GM18517 (cell line): ENCODE measurements at regions not wholly inside any gene's neighbourhood (a gene's known extent, or its start where the extent isn't known, plus 50 kb on each side); places are given as distances from the start of the nearest gene placed in this dataset.

Experiments
- ATAC-seq: cut with Tn5 transposase; IDR thresholded peaks from one replicate; pipeline ENCODE4 v1.9.1; 2021; ENCODE audit warnings: mild to moderate bottlenecking, moderate library complexity; ENCODE audit not compliant: unreplicated experiment

- no peak for ATAC-seq
Observed at GRCh38 chrX:22325096-22325495, 52.4 kb downstream of the CBLL2 start.

GRCh38 chrX:22329783-22330182 lies 57.1 kb downstream of the CBLL2 start:
- ATAC-seq, result no peak

GRCh38 chrX:22338740-22339139 lies 66.0 kb downstream of the CBLL2 start:
- ATAC-seq, result no peak

- ATAC-seq, result no peak
Observed at GRCh38 chrX:22339459-22339858, 66.7 kb downstream of the CBLL2 start.

- ATAC-seq, result no peak
Observed at GRCh38 chrX:22340022-22340616, 67.4 kb downstream of the CBLL2 start.

- ATAC-seq, result no peak
Observed at GRCh38 chrX:22343192-22343591, 70.5 kb downstream of the CBLL2 start.

- no peak for ATAC-seq
Observed at GRCh38 chrX:22345884-22346283, 73.2 kb downstream of the CBLL2 start.

- no peak for ATAC-seq
Observed at GRCh38 chrX:22347491-22347890, 74.8 kb downstream of the CBLL2 start.

- no peak for ATAC-seq
Observed at GRCh38 chrX:22349116-22349515, 76.4 kb downstream of the CBLL2 start.

- no peak for ATAC-seq
Observed at GRCh38 chrX:22351076-22351475, 78.4 kb downstream of the CBLL2 start.

GRCh38 chrX:22351966-22352365 lies 79.3 kb downstream of the CBLL2 start:
- no peak for ATAC-seq

- no peak for ATAC-seq
Observed at GRCh38 chrX:22357621-22358020, 84.9 kb downstream of the CBLL2 start.

GRCh38 chrX:22360129-22360528 lies 87.4 kb downstream of the CBLL2 start:
- no peak for ATAC-seq

GRCh38 chrX:22365460-22365859 lies 92.7 kb downstream of the CBLL2 start:
- ATAC-seq, result no peak

GRCh38 chrX:22366166-22366702 lies 93.5 kb downstream of the CBLL2 start:
- ATAC-seq, result no peak

GRCh38 chrX:22366906-22367305 lies 94.2 kb downstream of the CBLL2 start:
- ATAC-seq, result no peak

- no peak for ATAC-seq
Observed at GRCh38 chrX:22373094-22373493, 100.4 kb downstream of the CBLL2 start.

- ATAC-seq, result no peak
Observed at GRCh38 chrX:22373766-22374165, 101.1 kb downstream of the CBLL2 start.

- ATAC-seq, result no peak
Observed at GRCh38 chrX:22376369-22376768, 103.7 kb downstream of the CBLL2 start.

- ATAC-seq, result no peak
Observed at GRCh38 chrX:22378296-22378695, 105.6 kb downstream of the CBLL2 start.

- no peak for ATAC-seq
Observed at GRCh38 chrX:22383988-22384387, 111.3 kb downstream of the CBLL2 start.

- no peak for ATAC-seq
Observed at GRCh38 chrX:22389556-22390179, 117.0 kb downstream of the CBLL2 start.
